Erythroblast (primary cell): ENCODE measurements at regions not wholly inside any gene's neighbourhood (a gene's known extent, or its start where the extent isn't known, plus 50 kb on each side); places are given as distances from the start of the nearest gene placed in this dataset.

ENCODE experiments used
- GATA1 ChIP-seq: IDR thresholded peaks from 2 replicates; pipeline ENCODE4 v1.6.1; 2011; ENCODE audit warnings: low read depth, mild to moderate bottlenecking, control low read depth, low read length, moderate library complexity
- POLR2A ChIP-seq: IDR thresholded peaks from 2 replicates; pipeline ENCODE4 v1.6.1; 2011; ENCODE audit warnings: mild to moderate bottlenecking, low read length

DNA sequence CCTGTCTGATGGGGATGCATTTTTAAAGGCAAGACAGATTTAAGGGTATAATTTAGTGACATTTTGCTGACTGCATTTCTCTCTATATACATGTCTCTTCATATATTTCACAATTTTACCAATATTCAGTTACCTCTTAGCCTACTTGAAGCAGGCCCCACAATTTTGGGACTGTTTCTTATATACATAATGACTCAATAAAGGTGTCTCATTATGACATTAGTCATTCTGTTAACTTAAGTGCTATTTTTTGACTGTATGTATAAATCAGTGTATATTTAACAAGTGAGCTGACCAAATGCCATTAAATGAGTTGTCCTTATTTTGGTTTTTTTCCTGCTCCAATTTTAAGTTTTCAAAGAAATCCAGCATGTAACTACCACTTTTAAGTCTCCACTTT is 313.3 kb downstream of the SOX4 start:
- TF ChIP-seq POLR2A (no peak), GATA1 (no peak)
